HG03565 (cell line): ENCODE measurements at regions not wholly inside any gene's neighbourhood (a gene's known extent, or its start where the extent isn't known, plus 50 kb on each side); places are given as distances from the start of the nearest gene placed in this dataset.

ENCODE experiments used
- ATAC-seq: cut with Tn5 transposase; IDR thresholded peaks from one replicate; pipeline ENCODE4 v1.9.1; 2021; ENCODE audit warnings: mild to moderate bottlenecking, moderate library complexity; ENCODE audit not compliant: unreplicated experiment

DNA sequence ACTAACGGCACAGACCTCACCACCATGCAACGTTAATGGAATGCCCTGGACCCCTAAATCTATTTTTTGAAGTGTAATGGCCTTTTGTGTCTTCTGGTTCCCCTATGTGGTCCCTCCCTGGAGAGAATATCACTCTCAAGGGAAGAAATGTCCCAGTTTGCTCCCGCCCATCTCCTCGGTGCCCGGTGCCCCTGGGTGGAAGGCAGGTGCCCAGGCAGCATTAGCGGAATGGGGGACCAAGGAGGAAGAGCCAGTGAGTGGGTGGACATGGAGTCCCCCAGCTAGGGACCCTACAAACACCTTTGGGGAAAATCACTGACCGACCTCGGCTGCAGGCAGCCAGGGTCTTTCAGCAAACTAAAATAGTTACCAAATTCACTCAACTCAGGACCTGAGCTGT lies 212.1 kb upstream of the RTL1 start:
- ATAC-seq: no peak

DNA sequence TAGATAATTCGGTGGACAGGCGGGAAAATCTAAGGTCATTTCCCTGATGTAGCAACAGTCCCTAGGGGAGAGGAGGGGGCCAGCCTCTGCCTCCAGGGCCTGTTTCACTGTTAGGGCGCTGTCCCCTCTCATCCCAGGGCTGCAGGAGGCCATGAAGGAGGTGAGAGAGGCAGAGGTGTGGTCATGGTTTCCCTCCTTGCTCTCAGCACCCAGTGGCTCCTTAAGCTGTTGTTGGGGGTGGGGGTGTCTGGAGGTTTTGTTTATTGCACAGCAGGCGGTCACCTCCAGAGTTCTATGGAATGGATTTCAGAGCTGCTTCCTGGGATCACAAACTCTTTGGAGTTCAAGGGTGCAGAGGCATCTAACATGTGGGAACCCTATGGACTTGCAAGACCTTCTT lies 212.5 kb upstream of the RTL1 start:
- no peak for ATAC-seq

GRCh38 chr14:101116486-101117130 lies 213.1 kb upstream of the RTL1 start:
- no peak for ATAC-seq

DNA sequence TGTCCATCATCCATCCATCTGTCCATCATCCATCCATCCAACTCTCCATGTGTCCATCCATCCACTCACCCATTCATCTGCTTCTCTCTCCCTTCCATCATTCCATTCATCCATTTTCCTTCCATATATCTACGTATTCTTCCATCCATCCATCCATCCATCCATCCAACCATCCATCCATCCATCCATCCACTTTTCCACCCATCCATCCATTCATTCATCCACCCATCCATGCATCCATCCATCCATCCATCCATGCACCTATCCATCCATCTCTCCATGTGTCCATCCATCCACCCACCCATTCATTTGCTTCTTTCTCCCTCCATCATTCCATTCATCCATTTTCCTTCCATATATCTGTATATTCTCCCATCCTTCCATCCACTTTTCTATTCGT lies 214.0 kb upstream of the RTL1 start:
- ATAC-seq: no peak

DNA sequence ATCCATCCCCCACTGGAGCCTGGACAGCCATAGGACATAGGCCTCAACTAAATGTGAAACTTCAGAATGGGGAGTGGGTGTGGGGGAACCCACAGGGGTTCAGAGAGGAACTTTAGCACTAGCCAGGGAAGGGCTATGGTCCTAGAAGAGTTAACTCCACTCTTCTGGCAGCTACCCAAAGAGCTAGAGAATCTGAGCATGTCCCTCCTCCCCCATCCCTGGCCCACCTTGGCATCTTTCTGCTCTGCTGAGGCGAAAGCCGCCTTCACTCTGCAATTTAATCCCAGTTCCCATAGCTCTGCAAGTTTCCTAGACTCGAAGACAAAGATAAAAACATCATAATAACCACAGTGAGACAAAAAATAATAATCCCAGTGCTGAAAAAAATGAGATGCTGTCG lies 214.7 kb upstream of the RTL1 start:
- no peak for ATAC-seq

DNA sequence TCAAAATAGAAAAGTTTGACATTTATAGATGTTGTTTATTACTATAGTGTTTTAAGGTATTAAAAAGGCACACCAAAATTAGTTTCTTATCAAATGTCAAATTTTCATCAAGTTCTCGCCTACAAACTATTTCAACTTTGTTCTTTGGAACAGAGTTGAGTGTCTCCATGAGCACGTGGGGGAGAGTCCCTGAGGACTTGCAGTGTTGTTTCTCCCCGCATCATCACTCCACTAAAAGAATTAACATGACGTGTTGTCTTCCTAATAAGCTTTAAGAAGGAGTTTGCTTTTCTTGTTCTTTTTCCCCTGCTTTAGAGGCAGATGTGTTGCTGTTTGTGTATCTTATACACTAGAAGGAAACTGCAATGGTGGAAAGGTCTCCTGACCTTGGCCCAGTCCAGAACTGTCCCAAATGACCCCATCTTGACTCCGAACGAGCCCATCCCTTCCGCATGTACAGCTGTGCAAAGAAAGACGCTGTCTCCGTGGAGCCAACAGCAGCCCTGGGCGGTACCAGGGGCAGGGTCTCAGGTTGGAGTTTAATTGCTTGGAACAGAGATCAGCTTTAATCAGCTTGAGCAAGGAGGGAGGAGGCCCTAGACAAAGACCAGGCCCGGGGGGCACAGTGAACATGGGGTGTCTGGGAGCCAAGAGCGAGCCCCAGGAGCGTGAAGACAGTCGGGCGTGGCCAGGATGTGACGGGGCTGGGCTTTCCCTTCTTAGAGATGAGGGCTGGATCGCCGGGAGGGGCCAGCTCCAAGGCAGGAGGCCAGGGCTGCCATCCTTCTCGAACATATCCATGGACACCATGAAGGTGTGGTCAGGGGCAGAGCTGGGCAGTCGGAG lies 215.4 kb upstream of the RTL1 start:
- ATAC-seq: no peak

DNA sequence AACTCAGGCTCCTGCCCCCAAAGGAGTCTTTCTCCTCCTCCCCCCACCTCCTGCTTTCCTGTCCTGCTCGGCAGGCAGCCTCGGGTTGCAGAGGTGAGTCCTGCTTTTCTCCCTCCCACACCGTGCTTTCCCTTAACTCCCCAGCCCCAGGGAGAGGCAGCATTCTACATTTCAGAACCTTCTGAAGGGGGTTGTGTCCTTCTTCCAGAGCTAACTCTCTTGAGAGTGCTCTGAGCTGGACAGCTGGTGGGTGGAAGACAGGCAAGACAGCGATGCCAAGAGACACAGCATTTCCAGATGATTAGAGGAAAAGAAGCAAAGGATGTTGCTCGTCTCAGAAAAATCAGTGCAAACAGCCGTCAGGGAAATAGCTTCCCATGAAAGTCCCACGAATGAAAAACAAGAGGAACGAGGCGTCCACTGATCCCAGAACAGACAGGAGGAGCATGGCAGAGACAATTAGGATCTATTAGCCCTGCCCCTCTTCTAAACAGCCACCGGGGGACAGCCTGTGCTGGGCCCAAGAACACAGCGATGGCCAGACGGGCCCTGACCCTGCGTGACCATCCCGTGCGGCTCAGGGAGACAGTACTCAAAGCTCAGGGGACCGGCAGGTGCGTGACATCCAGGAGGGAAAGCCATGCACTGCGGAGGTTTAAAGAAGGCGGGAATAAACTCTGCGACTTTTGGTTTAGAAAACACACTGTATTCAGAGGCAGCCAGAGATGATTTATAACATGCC lies 216.5 kb upstream of the RTL1 start:
- no peak for ATAC-seq

GRCh38 chr14:101120641-101121507 lies 217.4 kb upstream of the RTL1 start:
- ATAC-seq: no peak

DNA sequence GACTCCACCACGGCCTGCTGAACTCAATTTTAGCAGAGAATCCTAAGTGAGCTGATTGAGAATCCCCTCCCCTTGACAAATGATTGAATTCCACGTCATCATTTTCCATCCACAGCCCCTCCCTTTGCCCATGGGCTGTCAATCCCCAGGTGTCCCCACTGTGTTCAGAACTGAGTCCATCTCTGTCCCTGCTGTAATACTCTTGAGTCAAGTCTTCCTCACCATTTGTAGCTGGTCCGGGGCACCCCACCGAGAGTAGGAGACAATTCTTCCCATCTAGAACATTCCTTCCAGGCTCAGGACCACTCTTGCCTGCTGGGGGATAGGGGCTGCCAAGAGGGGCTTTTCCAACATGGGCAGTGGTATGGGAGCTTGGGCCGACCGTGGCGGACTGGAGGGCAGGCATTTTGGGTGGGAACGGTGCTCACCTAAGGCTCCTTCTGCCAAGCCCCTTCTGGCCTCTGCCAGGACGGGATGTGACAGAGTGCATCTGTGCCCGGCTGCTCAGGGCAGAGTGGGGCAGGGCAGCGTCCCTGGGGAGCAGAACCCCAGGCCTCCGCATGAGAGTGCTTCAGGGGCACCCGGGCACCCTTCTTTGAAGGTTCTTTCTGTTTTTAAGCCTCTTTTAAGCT lies 218.1 kb upstream of the RTL1 start:
- no peak for ATAC-seq

DNA sequence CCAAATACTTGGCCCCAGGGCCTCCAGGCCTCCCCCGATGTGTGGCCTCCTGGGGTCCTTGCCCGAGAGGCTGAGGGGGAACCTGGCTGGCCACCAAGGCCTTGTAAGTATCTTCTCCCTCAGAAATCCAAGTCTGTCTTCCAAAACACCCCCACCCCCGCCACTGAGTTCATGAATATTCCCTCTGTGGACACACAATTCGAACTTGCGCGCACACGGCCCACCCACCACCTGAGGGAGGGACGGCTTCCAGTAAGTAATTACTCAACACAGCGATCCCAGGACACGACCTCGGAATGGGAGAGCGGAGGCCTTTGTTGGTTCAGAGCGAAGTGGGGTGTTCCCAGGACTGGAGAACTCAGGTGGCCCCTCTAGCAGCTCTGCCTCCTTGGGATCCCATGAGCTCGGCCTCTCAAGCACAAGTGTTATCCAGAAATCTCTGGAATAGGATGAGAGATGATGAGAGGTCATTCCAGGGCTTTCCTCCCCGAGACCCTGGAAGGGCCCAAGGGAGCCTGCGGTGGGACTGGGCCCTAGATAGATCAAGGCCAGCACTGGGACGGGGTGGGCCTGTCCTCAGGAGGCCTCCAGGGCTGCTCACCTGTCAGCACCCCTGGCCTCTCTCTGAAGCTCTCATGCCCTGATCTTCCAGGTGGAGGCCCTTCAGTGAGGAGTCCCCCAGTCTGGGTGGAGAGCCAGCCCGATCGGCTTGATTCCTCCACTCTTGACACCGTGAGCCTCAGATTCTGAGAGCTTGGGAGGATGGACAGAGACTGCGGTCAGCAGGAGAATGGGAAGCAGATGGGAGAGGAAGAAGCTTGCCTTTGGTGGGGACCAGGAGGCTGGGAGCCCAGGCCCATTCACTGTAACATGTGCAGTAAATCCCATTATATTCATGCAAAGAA lies 219.0 kb upstream of the RTL1 start:
- no peak for ATAC-seq

DNA sequence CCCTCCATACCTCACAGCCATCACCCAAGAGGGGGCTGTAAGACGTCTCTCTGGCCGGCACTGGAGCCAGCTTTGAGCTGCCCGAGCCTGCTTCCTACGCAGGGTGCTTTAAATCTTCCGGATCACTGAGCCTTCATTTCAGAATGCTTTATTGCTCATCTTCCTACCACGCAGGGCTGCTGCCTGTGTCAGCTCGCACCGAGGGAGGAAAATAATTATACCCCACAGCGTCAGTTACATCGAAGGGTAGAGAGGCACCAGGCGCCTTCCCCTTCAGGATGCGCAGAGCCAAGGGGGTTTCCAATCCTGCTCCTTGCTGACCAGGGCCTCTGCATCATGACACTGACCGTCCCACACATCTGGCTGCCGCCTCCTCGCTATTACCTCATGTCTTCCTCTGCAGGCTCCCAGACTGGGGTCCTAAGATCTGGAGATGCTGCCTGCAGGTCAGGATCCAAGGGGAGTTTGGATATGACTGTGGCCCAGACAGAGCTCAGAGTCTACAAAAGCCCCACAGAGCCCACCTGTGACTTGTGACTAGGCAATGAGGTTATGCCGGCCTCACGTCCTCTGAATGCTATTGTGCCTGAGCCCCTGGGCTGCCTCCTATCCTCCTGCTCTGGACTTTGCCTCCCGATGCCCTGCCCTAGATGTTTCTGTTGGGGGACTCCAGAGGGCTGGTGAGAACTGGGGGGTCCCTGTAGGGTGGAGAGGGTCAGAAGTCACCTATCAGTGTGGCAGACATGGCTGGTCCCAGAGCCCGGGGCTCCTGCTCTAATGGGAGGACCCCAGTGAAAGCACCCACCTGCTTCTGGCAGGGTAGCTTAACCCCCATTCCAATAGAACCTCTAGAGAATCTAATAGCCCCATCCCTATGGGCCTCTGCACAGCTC lies 220.3 kb upstream of the RTL1 start:
- no peak for ATAC-seq

DNA sequence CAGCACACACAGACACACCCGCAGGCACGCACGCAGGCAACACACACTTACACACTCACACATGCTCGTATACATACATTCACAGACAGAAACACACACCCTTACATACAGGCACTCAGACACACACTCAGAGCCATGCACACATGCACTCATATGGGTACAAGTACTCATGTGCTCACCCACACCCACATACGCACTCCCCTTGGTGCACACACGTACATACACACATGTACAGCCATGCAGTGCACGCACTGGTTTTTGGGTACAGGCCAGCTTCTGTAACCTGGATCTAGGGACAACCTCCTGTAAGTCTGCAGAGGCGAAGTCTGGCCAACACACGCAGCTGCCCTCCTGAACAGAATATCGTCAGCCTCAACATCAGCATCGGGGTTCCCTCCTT lies 221.3 kb upstream of the RTL1 start:
- no peak for ATAC-seq

DNA sequence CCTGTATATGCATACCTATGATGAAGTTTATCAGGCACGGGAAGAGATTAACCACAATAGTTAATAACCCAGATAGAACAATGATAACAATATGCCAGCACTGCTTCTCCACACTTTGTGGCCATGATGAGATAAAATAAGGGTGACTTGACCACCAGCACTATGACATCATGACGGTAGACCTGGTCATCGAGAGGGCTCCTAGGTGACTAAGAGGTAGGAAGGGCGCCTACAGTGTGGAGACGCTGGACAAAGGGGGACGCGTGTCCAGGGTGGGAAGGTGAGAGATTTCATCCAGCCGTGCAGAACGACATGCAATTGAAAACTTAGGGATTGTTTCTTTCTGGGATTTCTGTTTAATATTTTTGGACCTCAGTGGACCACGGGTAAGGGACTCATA lies 221.8 kb upstream of the RTL1 start:
- no peak for ATAC-seq

DNA sequence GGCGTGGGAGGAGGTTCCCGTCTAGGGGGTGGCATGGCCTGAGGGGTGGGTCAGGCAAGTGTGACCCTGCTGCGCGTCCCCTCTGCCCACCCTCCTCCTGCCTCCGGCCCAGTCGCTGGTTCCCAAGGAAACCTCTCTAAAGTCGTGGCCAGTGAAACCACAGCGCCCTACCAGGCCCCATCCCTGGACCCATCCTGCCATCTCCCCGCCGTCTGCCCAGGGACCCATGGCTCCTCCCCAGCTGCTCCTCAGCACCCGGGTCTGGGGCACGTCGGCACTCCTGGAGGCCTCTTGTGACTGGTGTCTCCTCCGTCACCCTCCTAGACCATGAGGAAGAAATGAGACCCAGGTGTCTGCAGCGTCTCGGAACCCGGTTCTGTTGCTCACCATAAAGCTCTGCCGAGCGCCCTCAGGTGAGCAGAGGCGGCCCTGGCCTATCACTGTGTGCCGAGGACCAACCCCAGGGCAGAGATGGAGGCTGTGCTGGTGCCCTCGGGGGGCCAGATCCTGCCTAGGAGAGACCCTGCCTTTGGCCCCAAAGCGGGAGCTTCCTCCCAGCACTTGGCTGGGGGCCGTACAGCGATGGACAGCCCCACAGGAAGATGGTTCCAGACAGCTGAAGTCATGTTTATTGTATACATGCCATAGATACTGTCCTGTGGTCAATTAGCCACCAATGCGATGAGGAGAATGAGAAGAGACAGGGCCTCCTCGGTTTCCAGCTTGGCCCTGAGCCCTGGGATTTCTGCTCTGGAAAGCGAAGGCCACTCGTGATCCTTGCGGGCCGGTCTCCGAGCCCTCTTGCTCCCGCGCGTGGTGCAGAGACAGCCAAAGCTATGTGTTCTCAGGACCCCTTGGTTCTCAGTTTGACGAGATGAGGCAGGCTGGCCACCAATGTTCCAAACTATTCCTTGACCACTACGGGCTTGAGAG lies 222.5 kb upstream of the RTL1 start:
- no peak for ATAC-seq

DNA sequence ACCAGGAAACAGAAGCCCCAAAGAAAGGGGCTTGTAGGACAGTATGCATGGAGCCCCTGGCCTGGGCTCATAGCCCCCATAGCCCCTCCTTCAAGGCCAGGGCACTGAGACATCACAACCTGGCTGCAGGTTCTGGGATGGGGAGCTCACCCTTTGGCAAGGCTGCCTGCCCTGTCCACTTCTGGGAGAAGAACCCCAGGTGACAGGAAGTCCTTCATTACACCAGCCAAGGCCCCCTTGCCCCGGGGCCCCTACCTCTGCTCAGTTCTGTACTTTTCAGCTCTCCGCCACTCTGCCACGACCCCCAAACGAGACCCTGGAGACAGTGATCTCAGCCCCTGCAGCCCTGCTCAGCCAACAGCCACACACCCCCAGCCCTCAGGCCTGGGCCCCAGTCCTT lies 223.2 kb upstream of the RTL1 start:
- ATAC-seq: no peak

DNA sequence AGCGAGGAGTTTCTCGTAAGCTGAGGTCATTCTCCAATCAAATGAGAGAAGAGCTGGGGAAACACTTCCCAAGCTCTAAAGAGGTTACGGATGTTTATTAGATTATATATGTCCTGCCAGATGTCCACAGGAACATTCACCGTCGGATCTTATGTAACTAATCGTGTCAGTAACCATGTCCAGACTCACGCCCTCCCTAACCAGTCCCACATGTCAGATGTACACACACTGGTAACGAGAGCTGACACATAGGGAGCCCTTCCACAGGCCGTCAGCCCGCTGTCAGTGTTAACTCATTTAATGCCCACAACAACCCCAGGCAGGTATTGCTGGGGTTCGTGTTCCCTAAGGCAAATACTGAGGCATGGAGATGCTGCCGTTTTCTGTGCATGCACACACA lies 223.7 kb upstream of the RTL1 start:
- no peak for ATAC-seq
